WTC11 (cell line): ENCODE measurements at regions not wholly inside any gene's neighbourhood (a gene's known extent, or its start where the extent isn't known, plus 50 kb on each side); places are given as distances from the start of the nearest gene placed in this dataset.

Source experiments
- ATAC-seq: fragments of 200-7000 bp; cut with Tn5 transposase; 2 replicates; pipeline ENCODE4 v1.10.0; 2021; ENCODE audit warnings: mild to moderate bottlenecking, moderate library complexity
- CTCF ChIA-PET: fragments of 300-600 bp; sonication (Branson Sonifier 250); formaldehyde crosslinking; loops from one replicate; lab custom pipeline; 2021; ENCODE audit warnings: antibody characterized with exemption; lab: Charles Lee
- POLR2A ChIA-PET: fragments of 350-600 bp; sonication (Branson Sonifier 250); formaldehyde crosslinking; loops from one replicate; lab custom pipeline; 2021; ENCODE audit warnings: antibody characterized with exemption; lab: Charles Lee
- DNase-seq: peaks from one replicate; pipeline ENCODE4 v3.0.0; 2021; ENCODE audit warnings: low spot score
- H3K27ac Mint-ChIP-seq: 2 replicates; pipeline ENCODE4 v1.8.0; 2021; ENCODE audit warnings: mixed read lengths
- H3K27me3 Mint-ChIP-seq: 2 replicates; pipeline ENCODE4 v1.8.0; 2021; ENCODE audit warnings: low read depth, mild to moderate bottlenecking, moderate library complexity, mixed read lengths
- H3K36me3 Mint-ChIP-seq: 2 replicates; pipeline ENCODE4 v1.8.0; 2021; ENCODE audit warnings: mixed read lengths
- H3K4me1 Mint-ChIP-seq: 2 replicates; pipeline ENCODE4 v1.8.0; 2022; ENCODE audit warnings: mixed read lengths
- H3K4me3 Mint-ChIP-seq: 2 replicates; pipeline ENCODE4 v1.8.0; 2021; ENCODE audit warnings: mild to moderate bottlenecking, moderate library complexity, mixed read lengths
- H3K9me3 Mint-ChIP-seq: 2 replicates; pipeline ENCODE4 v1.8.0; 2021; ENCODE audit warnings: mixed read lengths
- ATF2 ChIP-seq: sonication (generic); formaldehyde crosslinking; IDR thresholded peaks from 2 replicates; pipeline ENCODE4 v1.8.1; 2022; ENCODE audit warnings: low read depth, missing genetic modification reagents, borderline replicate concordance
- ELF4 ChIP-seq: sonication (generic); formaldehyde crosslinking; IDR thresholded peaks from 2 replicates; pipeline ENCODE4 v1.8.1; 2022; ENCODE audit warnings: low read depth, mild to moderate bottlenecking, moderate library complexity, missing genetic modification reagents
- ERG ChIP-seq: fragments of 250-450 bp; sonication (Bioruptor Pico); IDR thresholded peaks from 2 replicates; pipeline ENCODE4 v1.8.0; 2021; ENCODE audit warnings: mild to moderate bottlenecking
- ESRRA ChIP-seq: sonication (generic); formaldehyde crosslinking; IDR thresholded peaks from 2 replicates; pipeline ENCODE4 v1.8.1; 2022; ENCODE audit warnings: mild to moderate bottlenecking, missing genetic modification reagents, borderline replicate concordance
- IRF1 ChIP-seq: sonication (generic); formaldehyde crosslinking; IDR thresholded peaks from 2 replicates; pipeline ENCODE4 v1.8.0; 2023; ENCODE audit warnings: missing genetic modification reagents
- JAZF1 ChIP-seq: fragments of 250-450 bp; sonication (Bioruptor Pico); IDR thresholded peaks from 2 replicates; pipeline ENCODE4 v1.9.0; 2021; ENCODE audit warnings: moderate library complexity, mild to moderate bottlenecking, inconsistent platforms
- MLX ChIP-seq: sonication (generic); formaldehyde crosslinking; IDR thresholded peaks from 2 replicates; pipeline ENCODE4 v1.8.1; 2023; ENCODE audit warnings: mild to moderate bottlenecking, missing genetic modification reagents, moderate library complexity
- NFE2L1 ChIP-seq: sonication (generic); formaldehyde crosslinking; IDR thresholded peaks from 2 replicates; pipeline ENCODE4 v1.8.1; 2023; ENCODE audit warnings: missing genetic modification reagents
- PRDM15 ChIP-seq: sonication (generic); formaldehyde crosslinking; IDR thresholded peaks from 2 replicates; pipeline ENCODE4 v1.8.0; 2022; ENCODE audit warnings: missing genetic modification reagents
- PRRX2 ChIP-seq: fragments of 250-450 bp; sonication (Bioruptor Pico); IDR thresholded peaks from 2 replicates; pipeline ENCODE4 v1.8.0; 2021; ENCODE audit warnings: mild to moderate bottlenecking
- TEAD1 ChIP-seq: sonication (generic); formaldehyde crosslinking; IDR thresholded peaks from 2 replicates; pipeline ENCODE4 v1.8.0; 2022; ENCODE audit warnings: mild to moderate bottlenecking, missing genetic modification reagents
- TEAD4 ChIP-seq: sonication (generic); formaldehyde crosslinking; IDR thresholded peaks from 2 replicates; pipeline ENCODE4 v1.8.0; 2022; ENCODE audit warnings: mild to moderate bottlenecking, missing genetic modification reagents
- ZBTB21 ChIP-seq: sonication (generic); formaldehyde crosslinking; IDR thresholded peaks from 2 replicates; pipeline ENCODE4 v1.8.1; 2023; ENCODE audit warnings: mild to moderate bottlenecking, missing genetic modification reagents, borderline replicate concordance
- ZNF416 ChIP-seq: fragments of 250-450 bp; sonication (Bioruptor Pico); IDR thresholded peaks from 2 replicates; pipeline ENCODE4 v1.9.0; 2021; ENCODE audit warnings: mild to moderate bottlenecking, inconsistent platforms
- TF ChIP-seq, protein P1 (sequence below): sonication (generic); formaldehyde crosslinking; IDR thresholded peaks from 2 replicates; pipeline ENCODE4 v1.8.0; 2022; ENCODE audit warnings: mild to moderate bottlenecking, missing genetic modification reagents
- TF ChIP-seq, protein P2 (sequence below): fragments of 250-450 bp; sonication (Bioruptor Pico); IDR thresholded peaks from 2 replicates; pipeline ENCODE4 v1.9.0; 2021; ENCODE audit warnings: mild to moderate bottlenecking
- TF ChIP-seq, protein P3 (sequence below): fragments of 200-600 bp; IDR thresholded peaks from 2 replicates; pipeline ENCODE4 v1.8.0; 2022; ENCODE audit warnings: antibody characterized with exemption
- TF ChIP-seq, protein P4 (sequence below): fragments of 250-450 bp; sonication (Bioruptor Pico); IDR thresholded peaks from 2 replicates; pipeline ENCODE4 v1.9.0; 2021; ENCODE audit warnings: moderate library complexity, mild to moderate bottlenecking, inconsistent platforms, borderline replicate concordance

GRCh38 chr5:124060011-124060410 is 548.0 kb downstream of the CSNK1G3 start (continued):
- no peak for TF ChIP-seq ELF4 (CRISPR knock-in tag)
- TF ChIP-seq, protein P1, sequence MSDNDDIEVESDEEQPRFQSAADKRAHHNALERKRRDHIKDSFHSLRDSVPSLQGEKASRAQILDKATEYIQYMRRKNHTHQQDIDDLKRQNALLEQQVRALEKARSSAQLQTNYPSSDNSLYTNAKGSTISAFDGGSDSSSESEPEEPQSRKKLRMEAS (CRISPR knock-in tag), result no peak
- TF ChIP-seq PRRX2, result no peak
- no peak for TF ChIP-seq IRF1
- no peak for TF ChIP-seq TEAD4
- no peak for TF ChIP-seq TEAD1 (CRISPR knock-in tag)
- TF ChIP-seq ESRRA, result no peak
- TF ChIP-seq ERG (CRISPR knock-in tag), result no peak

DNA sequence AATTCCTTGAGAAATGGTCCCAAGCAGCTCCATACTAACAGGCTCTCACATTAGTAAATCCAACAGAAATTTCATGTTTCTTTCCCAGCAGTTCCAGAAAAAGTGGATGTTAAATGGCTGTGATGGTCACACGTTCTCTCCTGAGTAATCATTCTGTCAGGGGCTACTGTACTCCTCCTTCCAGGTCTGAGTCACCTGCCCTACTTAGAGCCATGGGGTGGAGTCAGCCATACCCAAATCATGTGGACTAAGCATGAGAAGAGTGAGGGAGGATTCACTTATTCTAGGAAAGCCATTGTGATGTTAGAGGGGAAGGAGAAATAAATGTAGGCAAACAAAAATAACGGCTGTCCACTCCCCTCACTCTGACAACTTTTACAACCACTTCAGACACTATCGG is 547.2 kb downstream of the CSNK1G3 start:
- Mint-ChIP-seq H3K36me3 (peaks cover 5% of the 10 kb centered on the region; the same call in 1 of the 2 replicates), H3K4me1 (no peaks in the 10 kb centered on the region), H3K27ac (no peak overlapping the region), H3K27me3 (no peaks in the 10 kb centered on the region), H3K4me3 (no peak overlapping the region), H3K9me3 (peaks cover 9% of the 10 kb centered on the region)
- ATAC-seq (no peak), DNase-seq (no peak)
- ChIA-PET POLR2A (no interaction called here), CTCF (no interaction called here)
- no peak for TF ChIP-seq PRRX2
- TF ChIP-seq ATF2 (CRISPR knock-in tag), result no peak

DNA sequence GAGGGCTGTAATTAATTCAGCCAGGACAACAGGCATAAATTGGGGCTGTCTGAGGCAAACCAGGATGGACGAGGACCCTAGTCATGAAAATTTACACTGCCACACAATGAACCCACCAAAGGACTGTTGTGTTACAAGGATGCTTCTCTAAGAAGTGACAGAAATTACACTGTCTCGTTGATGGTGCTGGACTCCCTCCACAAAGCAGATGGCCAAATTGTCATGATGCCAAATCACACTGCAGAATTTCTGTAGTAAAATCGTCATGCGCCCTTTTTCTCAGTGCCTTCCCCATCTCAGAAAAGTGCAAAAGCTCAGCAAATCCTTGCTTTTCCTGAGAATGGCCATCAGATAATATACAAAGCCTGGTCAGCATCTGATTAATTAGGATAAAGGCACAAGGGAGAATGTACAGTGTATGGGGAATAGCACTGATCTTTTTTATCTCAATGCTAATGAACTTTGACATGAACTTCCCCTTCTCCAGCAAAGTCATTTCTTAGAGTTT is 545.8 kb downstream of the CSNK1G3 start:
- no peaks in the 10 kb centered on the region for H3K36me3 Mint-ChIP-seq
- TF ChIP-seq, protein P2, sequence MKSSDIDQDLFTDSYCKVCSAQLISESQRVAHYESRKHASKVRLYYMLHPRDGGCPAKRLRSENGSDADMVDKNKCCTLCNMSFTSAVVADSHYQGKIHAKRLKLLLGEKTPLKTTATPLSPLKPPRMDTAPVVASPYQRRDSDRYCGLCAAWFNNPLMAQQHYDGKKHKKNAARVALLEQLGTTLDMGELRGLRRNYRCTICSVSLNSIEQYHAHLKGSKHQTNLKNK (CRISPR knock-in tag), result no peak
- TF ChIP-seq ZNF416 (no peak), ZBTB21 (no peak), MLX (CRISPR knock-in tag) (no peak), PRDM15 (CRISPR knock-in tag) (no peak), JAZF1 (CRISPR knock-in tag) (no peak), NFE2L1 (CRISPR knock-in tag) (no peak)
- TF ChIP-seq, protein P3, sequence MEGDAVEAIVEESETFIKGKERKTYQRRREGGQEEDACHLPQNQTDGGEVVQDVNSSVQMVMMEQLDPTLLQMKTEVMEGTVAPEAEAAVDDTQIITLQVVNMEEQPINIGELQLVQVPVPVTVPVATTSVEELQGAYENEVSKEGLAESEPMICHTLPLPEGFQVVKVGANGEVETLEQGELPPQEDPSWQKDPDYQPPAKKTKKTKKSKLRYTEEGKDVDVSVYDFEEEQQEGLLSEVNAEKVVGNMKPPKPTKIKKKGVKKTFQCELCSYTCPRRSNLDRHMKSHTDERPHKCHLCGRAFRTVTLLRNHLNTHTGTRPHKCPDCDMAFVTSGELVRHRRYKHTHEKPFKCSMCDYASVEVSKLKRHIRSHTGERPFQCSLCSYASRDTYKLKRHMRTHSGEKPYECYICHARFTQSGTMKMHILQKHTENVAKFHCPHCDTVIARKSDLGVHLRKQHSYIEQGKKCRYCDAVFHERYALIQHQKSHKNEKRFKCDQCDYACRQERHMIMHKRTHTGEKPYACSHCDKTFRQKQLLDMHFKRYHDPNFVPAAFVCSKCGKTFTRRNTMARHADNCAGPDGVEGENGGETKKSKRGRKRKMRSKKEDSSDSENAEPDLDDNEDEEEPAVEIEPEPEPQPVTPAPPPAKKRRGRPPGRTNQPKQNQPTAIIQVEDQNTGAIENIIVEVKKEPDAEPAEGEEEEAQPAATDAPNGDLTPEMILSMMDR, result no peak
- TF ChIP-seq, protein P4, sequence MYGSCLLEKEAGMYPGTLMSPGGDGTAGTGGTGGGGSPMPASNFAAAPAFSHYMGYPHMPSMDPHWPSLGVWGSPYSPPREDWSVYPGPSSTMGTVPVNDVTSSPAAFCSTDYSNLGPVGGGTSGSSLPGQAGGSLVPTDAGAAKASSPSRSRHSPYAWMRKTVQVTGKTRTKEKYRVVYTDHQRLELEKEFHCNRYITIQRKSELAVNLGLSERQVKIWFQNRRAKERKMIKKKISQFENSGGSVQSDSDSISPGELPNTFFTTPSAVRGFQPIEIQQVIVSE (CRISPR knock-in tag), result no peak
- H3K27me3 Mint-ChIP-seq, result no peaks in the 10 kb centered on the region
- DNase-seq, result no peak
- no peak overlapping the region for H3K27ac Mint-ChIP-seq
- ChIA-PET CTCF (interaction anchor here (1.0 kb wide), 1 partner anchor 14 kb away, joined by 3 read pairs; no protein-coding TSS in a partner anchor), POLR2A (interaction anchor here (0.6 to 0.8 kb wide), 2 partner anchors 83 to 1169 kb away, joined by 3 to 5 read pairs; no protein-coding TSS in a partner anchor)
- H3K9me3 Mint-ChIP-seq, result peaks cover 2% of the 10 kb centered on the region; the same call in 1 of the 2 replicates
- no peak overlapping the region for H3K4me3 Mint-ChIP-seq
- H3K4me1 Mint-ChIP-seq, result no peaks in the 10 kb centered on the region
- no peak for ATAC-seq
